ENCODE measurements at regions not wholly inside any gene's neighbourhood (a gene's known extent, or its start where the extent isn't known, plus 50 kb on each side); places are given as distances from the start of the nearest gene placed in this dataset.

DNA sequence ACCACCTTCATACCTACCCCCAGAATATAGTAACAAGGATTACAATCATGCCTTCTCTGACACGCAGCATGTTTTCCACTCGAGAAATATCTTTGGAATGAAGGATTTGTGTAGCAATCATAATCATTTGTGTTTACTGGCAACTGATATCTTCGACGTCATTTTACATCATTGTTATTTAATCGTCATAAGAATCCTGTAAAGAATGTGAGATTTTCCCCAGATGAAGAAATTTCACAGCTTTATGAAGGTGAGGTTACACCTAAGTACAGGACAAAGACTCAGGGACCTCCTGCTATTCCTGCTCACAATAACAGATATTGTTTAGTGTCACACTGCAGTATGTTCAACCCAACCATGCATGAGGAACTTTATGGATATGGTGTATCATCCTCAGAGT lies 198.2 kb upstream of the LDB2 start:
- H2AFZ ChIP-seq (ENCODE audit: low read length), result no peak overlapping the region
- no peaks in the 10 kb centered on the region for H3F3A ChIP-seq (ENCODE audit: low read length, unreplicated experiment)
- CTCF ChIA-PET, result no interaction called here
- H3K9ac ChIP-seq (ENCODE audit: low read length), result no peak overlapping the region
- no peak for TF ChIP-seq EZH2phosphoT487 (IDR thresholded peaks at IDR 0.05; ENCODE audit: borderline replicate concordance, low read length)
- no peak for TF ChIP-seq EZH2 (IDR thresholded peaks at IDR 0.05; ENCODE audit: low read length, unreplicated experiment)
- TF ChIP-seq, protein P1, sequence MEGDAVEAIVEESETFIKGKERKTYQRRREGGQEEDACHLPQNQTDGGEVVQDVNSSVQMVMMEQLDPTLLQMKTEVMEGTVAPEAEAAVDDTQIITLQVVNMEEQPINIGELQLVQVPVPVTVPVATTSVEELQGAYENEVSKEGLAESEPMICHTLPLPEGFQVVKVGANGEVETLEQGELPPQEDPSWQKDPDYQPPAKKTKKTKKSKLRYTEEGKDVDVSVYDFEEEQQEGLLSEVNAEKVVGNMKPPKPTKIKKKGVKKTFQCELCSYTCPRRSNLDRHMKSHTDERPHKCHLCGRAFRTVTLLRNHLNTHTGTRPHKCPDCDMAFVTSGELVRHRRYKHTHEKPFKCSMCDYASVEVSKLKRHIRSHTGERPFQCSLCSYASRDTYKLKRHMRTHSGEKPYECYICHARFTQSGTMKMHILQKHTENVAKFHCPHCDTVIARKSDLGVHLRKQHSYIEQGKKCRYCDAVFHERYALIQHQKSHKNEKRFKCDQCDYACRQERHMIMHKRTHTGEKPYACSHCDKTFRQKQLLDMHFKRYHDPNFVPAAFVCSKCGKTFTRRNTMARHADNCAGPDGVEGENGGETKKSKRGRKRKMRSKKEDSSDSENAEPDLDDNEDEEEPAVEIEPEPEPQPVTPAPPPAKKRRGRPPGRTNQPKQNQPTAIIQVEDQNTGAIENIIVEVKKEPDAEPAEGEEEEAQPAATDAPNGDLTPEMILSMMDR (conservative IDR thresholded peaks at IDR 0.05; ENCODE audit: low read depth, low read length), result no peak
- DNase-seq (no peak), ATAC-seq (no peak)
- no peaks in the 10 kb centered on the region for H3K36me3 ChIP-seq (ENCODE audit: low read depth, low read length)
- no TSS peak for BruUV-seq (replicated peaks)
- no peaks in the 10 kb centered on the region for H3K4me1 ChIP-seq (ENCODE audit: insufficient read depth, low read length)
- H3K9me3 ChIP-seq (ENCODE audit: low read length), result no peaks in the 10 kb centered on the region
- no peak overlapping the region for H3K4me2 ChIP-seq (ENCODE audit: low read length)
- no peak overlapping the region for H3K27ac ChIP-seq (ENCODE audit: low read length)
- H3K79me2 ChIP-seq (ENCODE audit: low read length), result no peaks in the 10 kb centered on the region
- H3K4me3 ChIP-seq (ENCODE audit: low read length), result no peak overlapping the region
- H4K20me1 ChIP-seq (ENCODE audit: low read length), result no peaks in the 10 kb centered on the region
- POLR2A ChIA-PET (ENCODE audit: unreplicated experiment), result no interaction called here
- no peaks in the 10 kb centered on the region for H3K9me2 ChIP-seq (replicated peaks; ENCODE audit: low read length)
- peaks cover 7% of the 10 kb centered on the region for H3K27me3 ChIP-seq (ENCODE audit: low read length)
- intact Hi-C loops (cut with micrococcal nuclease), result no loop called here

DNA sequence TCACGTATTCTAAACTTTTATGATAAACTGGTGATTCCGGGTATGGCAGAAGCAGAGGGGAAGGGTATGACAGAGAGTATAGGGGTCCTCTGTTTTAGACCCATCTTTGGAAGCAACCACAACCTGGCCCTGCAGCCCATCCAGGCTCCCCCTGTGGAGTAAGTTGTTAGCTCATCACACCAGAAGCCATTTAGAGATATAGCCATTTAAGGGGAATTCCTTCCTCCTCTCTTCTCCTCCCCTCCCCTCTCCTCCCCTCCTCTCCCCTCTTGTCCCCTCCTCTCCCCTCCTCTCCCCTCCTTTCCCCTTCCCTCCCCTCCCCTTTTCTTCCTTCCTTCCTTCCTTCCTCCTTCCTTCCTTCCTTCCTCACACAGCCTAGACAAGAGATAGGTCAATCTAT lies 197.3 kb upstream of the LDB2 start:
- Histone ChIP-seq H3F3A (ENCODE audit: low read length, unreplicated experiment) (no peaks in the 10 kb centered on the region), H2AFZ (ENCODE audit: low read length) (no peak overlapping the region), H3K27ac (ENCODE audit: low read length) (no peak overlapping the region), H3K27me3 (ENCODE audit: low read length) (peaks cover 7% of the 10 kb centered on the region; the same call in 1 of the 2 replicates), H3K9ac (ENCODE audit: low read length) (no peak overlapping the region), H3K9me2 (replicated peaks; ENCODE audit: low read length) (no peaks in the 10 kb centered on the region), H4K20me1 (ENCODE audit: low read length) (no peaks in the 10 kb centered on the region), H3K4me1 (ENCODE audit: insufficient read depth, low read length) (no peaks in the 10 kb centered on the region), H3K79me2 (ENCODE audit: low read length) (no peaks in the 10 kb centered on the region), H3K4me2 (ENCODE audit: low read length) (no peak overlapping the region), H3K4me3 (ENCODE audit: low read length) (no peak overlapping the region), H3K9me3 (ENCODE audit: low read length) (no peaks in the 10 kb centered on the region), H3K36me3 (ENCODE audit: low read depth, low read length) (no peaks in the 10 kb centered on the region)
- intact Hi-C loops (cut with micrococcal nuclease), result no loop called here
- ATAC-seq, result no peak
- ChIA-PET CTCF (no interaction called here), POLR2A (ENCODE audit: unreplicated experiment) (no interaction called here)
- TF ChIP-seq EZH2 (IDR thresholded peaks at IDR 0.05; ENCODE audit: low read length, unreplicated experiment) (no peak), EZH2phosphoT487 (IDR thresholded peaks at IDR 0.05; ENCODE audit: borderline replicate concordance, low read length) (no peak)
- TF ChIP-seq, protein P1 (conservative IDR thresholded peaks at IDR 0.05; ENCODE audit: low read depth, low read length), result no peak
- DNase-seq, result no peak
- no TSS peak for BruUV-seq (replicated peaks)

DNA sequence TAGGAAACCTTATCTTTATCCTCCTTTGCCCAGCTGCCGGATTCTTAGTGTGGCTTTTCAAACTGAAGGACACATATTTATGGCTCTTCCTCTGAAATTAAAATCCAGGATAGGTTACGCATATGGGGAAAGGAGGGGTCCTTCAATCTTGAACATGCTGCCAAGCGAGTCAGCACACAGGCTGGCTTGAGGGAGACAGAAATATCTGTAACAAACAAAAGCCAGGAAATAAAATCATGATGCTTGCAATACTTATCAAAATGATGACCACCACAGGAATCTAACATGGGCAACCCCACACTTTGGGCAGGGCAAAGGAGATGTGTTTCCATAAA lies 196.4 kb upstream of the LDB2 start:
- no peaks in the 10 kb centered on the region for H3F3A ChIP-seq (ENCODE audit: low read length, unreplicated experiment)
- ChIA-PET POLR2A (ENCODE audit: unreplicated experiment) (no interaction called here), CTCF (no interaction called here)
- no peaks in the 10 kb centered on the region for H3K79me2 ChIP-seq (ENCODE audit: low read length)
- ATAC-seq (no peak), DNase-seq (no peak)
- H3K9me2 ChIP-seq (replicated peaks; ENCODE audit: low read length), result no peaks in the 10 kb centered on the region
- no peaks in the 10 kb centered on the region for H3K9me3 ChIP-seq (ENCODE audit: low read length)
- H3K27me3 ChIP-seq (ENCODE audit: low read length), result peaks cover 7% of the 10 kb centered on the region; the same call in 1 of the 2 replicates
- no peak overlapping the region for H3K27ac ChIP-seq (ENCODE audit: low read length)
- H3K36me3 ChIP-seq (ENCODE audit: low read depth, low read length), result no peaks in the 10 kb centered on the region
- no peak overlapping the region for H3K4me3 ChIP-seq (ENCODE audit: low read length)
- no peak overlapping the region for H3K9ac ChIP-seq (ENCODE audit: low read length)
- BruUV-seq (replicated peaks), result no TSS peak
- no peaks in the 10 kb centered on the region for H3K4me1 ChIP-seq (ENCODE audit: insufficient read depth, low read length)
- intact Hi-C loops (cut with micrococcal nuclease), result no loop called here
- TF ChIP-seq, protein P1 (conservative IDR thresholded peaks at IDR 0.05; ENCODE audit: low read depth, low read length), result no peak
- TF ChIP-seq EZH2 (IDR thresholded peaks at IDR 0.05; ENCODE audit: low read length, unreplicated experiment), result no peak
- no peak for TF ChIP-seq EZH2phosphoT487 (IDR thresholded peaks at IDR 0.05; ENCODE audit: borderline replicate concordance, low read length)
- H4K20me1 ChIP-seq (ENCODE audit: low read length), result no peaks in the 10 kb centered on the region
- no peak overlapping the region for H3K4me2 ChIP-seq (ENCODE audit: low read length)
- H2AFZ ChIP-seq (ENCODE audit: low read length), result no peak overlapping the region
